ENCODE measurements at regions not wholly inside any gene's neighbourhood (a gene's known extent, or its start where the extent isn't known, plus 50 kb on each side); places are given as distances from the start of the nearest gene placed in this dataset.

DNA sequence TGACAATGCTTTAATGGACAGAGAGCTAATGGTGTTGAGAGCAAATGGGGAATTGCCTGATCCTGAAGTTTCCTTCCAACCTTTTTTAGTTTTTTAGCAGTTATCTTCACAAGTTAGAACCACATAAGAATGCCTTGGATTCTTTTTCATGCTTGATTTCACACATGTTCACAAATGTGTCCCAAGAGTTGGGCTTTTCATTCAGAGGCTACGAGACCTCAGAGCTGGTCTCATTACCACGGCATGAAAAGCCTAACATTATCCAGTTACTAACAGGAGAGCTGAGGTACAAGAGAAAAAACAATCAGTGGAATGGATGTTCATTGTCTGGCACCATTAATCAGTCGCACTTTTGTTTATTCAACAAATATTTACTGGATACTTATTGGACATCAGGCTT lies 340.6 kb downstream of the ZNF326 start:
- H3K36me3 ChIP-seq (ENCODE audit: control insufficient read depth, insufficient read depth, low read length) = no peaks in the 10 kb centered on the region
- TF ChIP-seq, protein P1, sequence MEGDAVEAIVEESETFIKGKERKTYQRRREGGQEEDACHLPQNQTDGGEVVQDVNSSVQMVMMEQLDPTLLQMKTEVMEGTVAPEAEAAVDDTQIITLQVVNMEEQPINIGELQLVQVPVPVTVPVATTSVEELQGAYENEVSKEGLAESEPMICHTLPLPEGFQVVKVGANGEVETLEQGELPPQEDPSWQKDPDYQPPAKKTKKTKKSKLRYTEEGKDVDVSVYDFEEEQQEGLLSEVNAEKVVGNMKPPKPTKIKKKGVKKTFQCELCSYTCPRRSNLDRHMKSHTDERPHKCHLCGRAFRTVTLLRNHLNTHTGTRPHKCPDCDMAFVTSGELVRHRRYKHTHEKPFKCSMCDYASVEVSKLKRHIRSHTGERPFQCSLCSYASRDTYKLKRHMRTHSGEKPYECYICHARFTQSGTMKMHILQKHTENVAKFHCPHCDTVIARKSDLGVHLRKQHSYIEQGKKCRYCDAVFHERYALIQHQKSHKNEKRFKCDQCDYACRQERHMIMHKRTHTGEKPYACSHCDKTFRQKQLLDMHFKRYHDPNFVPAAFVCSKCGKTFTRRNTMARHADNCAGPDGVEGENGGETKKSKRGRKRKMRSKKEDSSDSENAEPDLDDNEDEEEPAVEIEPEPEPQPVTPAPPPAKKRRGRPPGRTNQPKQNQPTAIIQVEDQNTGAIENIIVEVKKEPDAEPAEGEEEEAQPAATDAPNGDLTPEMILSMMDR (IDR thresholded peaks at IDR 0.05; ENCODE audit: insufficient read depth, low read length, severe bottlenecking) = no peak
- no peaks in the 10 kb centered on the region for H3K27me3 ChIP-seq (ENCODE audit: control insufficient read depth, insufficient read depth, low read length)
- DNase-seq (ENCODE audit: low read depth) (no peak), FAIRE-seq (no peak)
- H3K4me3 ChIP-seq (ENCODE audit: low read depth, low read length) = no peak overlapping the region

DNA sequence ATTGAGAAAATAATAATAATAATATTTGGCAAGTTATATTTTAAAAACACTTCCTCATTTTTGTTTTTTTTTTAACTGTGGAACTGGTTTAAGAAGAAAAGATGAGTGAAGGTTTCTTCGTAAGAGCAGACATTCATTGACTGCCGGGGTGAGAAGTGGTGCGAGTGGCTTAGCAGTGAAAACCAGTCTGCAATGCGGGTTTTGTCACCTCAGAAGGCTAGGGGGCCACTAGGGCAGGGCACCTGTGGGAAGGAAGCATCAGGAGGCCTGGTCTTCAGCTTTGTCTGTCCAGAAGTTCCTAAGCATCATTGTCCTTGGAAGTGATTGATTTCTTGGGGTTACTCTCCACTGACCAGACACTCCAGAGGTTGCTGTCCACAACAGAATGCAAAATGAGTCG lies 339.2 kb downstream of the ZNF326 start:
- TF ChIP-seq, protein P1 (IDR thresholded peaks at IDR 0.05; ENCODE audit: insufficient read depth, low read length, severe bottlenecking) = no peak
- Histone ChIP-seq H3K4me3 (ENCODE audit: low read depth, low read length) (no peak overlapping the region), H3K36me3 (ENCODE audit: control insufficient read depth, insufficient read depth, low read length) (no peaks in the 10 kb centered on the region), H3K27me3 (ENCODE audit: control insufficient read depth, insufficient read depth, low read length) (no peaks in the 10 kb centered on the region)
- FAIRE-seq = no peak
- DNase-seq (ENCODE audit: low read depth) = no peak

DNA sequence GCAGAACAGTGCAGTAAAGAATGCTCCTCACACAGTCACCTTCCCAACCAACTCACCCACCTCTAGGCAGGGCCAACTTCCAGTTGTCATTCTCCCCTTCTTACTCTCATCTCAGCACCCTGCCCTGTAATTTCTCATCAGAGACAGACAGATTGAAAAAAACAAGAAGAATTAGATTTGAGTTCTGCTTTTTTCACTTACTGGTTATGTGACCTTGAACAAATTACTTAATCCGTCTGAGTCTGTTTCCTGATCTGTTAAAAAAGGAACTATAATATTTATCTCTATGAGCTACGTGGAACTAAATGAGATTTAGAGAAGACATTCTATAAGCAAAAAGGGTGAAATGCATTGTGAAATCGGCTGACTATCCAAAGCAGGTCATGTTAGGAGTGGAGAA lies 330.3 kb downstream of the ZNF326 start:
- Histone ChIP-seq H3K36me3 (ENCODE audit: control insufficient read depth, insufficient read depth, low read length) (no peaks in the 10 kb centered on the region), H3K4me3 (ENCODE audit: low read depth, low read length) (no peak overlapping the region), H3K27me3 (ENCODE audit: control insufficient read depth, insufficient read depth, low read length) (no peaks in the 10 kb centered on the region)
- TF ChIP-seq, protein P1 (IDR thresholded peaks at IDR 0.05; ENCODE audit: insufficient read depth, low read length, severe bottlenecking) = no peak
- no peak for DNase-seq (ENCODE audit: low read depth)
- FAIRE-seq = no peak

DNA sequence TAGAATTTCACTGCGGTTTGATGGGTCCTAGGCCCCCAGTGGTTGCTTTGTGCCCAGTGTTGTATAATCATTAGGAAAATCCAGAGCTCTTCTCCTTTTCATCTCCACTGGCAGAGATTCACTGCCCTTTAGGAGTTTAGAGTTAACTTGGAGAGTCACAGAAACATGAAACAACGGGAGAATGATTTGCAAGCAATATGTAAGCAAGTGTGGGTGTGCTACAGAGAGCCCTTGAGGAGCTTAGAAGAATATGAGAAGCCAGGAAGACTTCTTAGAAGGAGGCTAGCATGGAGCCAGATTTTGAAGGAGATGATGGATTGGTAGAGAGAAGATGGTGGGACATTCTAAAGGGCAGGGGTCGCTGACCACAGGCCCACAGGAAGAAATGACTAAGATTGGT lies 327.3 kb downstream of the ZNF326 start:
- no peak overlapping the region for H3K4me3 ChIP-seq (ENCODE audit: low read depth, low read length)
- DNase-seq (ENCODE audit: low read depth) (no peak), FAIRE-seq (no peak)
- TF ChIP-seq, protein P1 (IDR thresholded peaks at IDR 0.05; ENCODE audit: insufficient read depth, low read length, severe bottlenecking) = no peak
- no peaks in the 10 kb centered on the region for H3K36me3 ChIP-seq (ENCODE audit: control insufficient read depth, insufficient read depth, low read length)
- H3K27me3 ChIP-seq (ENCODE audit: control insufficient read depth, insufficient read depth, low read length) = no peaks in the 10 kb centered on the region

DNA sequence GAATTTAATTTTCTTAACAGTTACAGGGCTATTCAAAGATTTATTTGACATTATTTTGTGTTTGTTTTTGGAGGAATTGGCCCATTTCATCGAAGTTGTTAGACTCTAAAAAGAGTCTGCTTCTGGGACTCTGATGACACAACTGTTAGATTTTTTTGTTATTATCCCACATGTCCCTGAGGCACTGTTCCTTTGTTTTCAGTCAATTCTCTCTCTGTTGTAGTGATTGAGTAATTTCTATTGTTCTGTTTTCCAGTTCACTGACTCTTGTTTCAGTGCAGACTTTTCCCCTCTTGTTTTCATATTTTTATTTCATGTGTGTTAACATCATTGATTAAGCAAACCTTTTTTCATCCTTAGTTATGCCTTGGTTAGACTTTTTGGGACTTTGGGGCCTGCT lies 325.0 kb downstream of the ZNF326 start:
- H3K4me3 ChIP-seq (ENCODE audit: low read depth, low read length) = no peak overlapping the region
- DNase-seq (ENCODE audit: low read depth) = peak; percentile 10
- H3K27me3 ChIP-seq (ENCODE audit: control insufficient read depth, insufficient read depth, low read length) = no peaks in the 10 kb centered on the region
- TF ChIP-seq, protein P1 (IDR thresholded peaks at IDR 0.05; ENCODE audit: insufficient read depth, low read length, severe bottlenecking) = no peak
- no peaks in the 10 kb centered on the region for H3K36me3 ChIP-seq (ENCODE audit: control insufficient read depth, insufficient read depth, low read length)
- no peak for FAIRE-seq

DNA sequence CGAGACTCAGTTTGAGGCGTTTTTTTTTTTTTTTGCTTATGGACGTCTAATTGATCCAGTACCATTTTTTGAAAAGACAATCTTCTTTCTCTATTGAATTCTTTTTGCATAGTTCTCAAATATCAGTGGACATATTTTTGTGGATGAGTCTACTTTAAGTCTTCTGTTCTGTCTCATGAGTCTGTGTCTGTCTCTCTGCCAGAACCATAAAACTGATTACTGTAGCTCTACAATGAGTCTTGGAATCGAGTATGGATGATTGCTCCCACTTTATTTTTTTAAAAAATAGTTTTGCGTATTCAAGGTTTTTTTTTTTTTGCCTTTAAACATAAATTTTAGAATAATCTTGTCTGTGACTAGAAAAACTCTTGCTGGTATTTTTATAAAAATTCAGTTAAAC lies 323.5 kb downstream of the ZNF326 start:
- no peak for FAIRE-seq
- H3K36me3 ChIP-seq (ENCODE audit: control insufficient read depth, insufficient read depth, low read length) = no peaks in the 10 kb centered on the region
- TF ChIP-seq, protein P1 (IDR thresholded peaks at IDR 0.05; ENCODE audit: insufficient read depth, low read length, severe bottlenecking) = no peak
- no peaks in the 10 kb centered on the region for H3K27me3 ChIP-seq (ENCODE audit: control insufficient read depth, insufficient read depth, low read length)
- H3K4me3 ChIP-seq (ENCODE audit: low read depth, low read length) = no peak overlapping the region
- no peak for DNase-seq (ENCODE audit: low read depth)
